ENCODE measurements at regions not wholly inside any gene's neighbourhood (a gene's known extent, or its start where the extent isn't known, plus 50 kb on each side); places are given as distances from the start of the nearest gene placed in this dataset.
"Not testable (repeated sequence)": the region's sequence is repeated elsewhere in the genome, so short reads cannot be mapped to it uniquely, and the experiment has no call there.

- DNase-seq (ENCODE audit: low read depth), result no peak
Measured at GRCh38 chr11:10955616-10956015, 97.8 kb upstream of the ZBED5 start.

- no peak for DNase-seq (ENCODE audit: low read depth)
Measured at GRCh38 chr11:10954184-10954583, 96.3 kb upstream of the ZBED5 start.

GRCh38 chr11:10952872-10953271 lies 95.0 kb upstream of the ZBED5 start:
- no peak for DNase-seq (ENCODE audit: low read depth)

- not testable (repeated sequence) for DNase-seq (ENCODE audit: low read depth)
Measured at GRCh38 chr11:10947935-10948334, 90.1 kb upstream of the ZBED5 start.

- no peak for DNase-seq (ENCODE audit: low read depth)
Measured at GRCh38 chr11:10946072-10946471, 88.2 kb upstream of the ZBED5 start.

GRCh38 chr11:10945196-10945595 lies 87.3 kb upstream of the ZBED5 start:
- DNase-seq (ENCODE audit: low read depth), result no peak

- DNase-seq (ENCODE audit: low read depth), result no peak
Measured at GRCh38 chr11:10943968-10944367, 86.1 kb upstream of the ZBED5 start.

GRCh38 chr11:10942620-10943019 lies 84.8 kb upstream of the ZBED5 start:
- DNase-seq (ENCODE audit: low read depth), result no peak

GRCh38 chr11:10941871-10942270 lies 84.0 kb upstream of the ZBED5 start:
- DNase-seq (ENCODE audit: low read depth), result no peak

- no peak for DNase-seq (ENCODE audit: low read depth)
Measured at GRCh38 chr11:10941414-10941813, 83.6 kb upstream of the ZBED5 start.

- no peak for DNase-seq (ENCODE audit: low read depth)
Measured at GRCh38 chr11:10938650-10939387, 81.0 kb upstream of the ZBED5 start.

GRCh38 chr11:10938231-10938630 lies 80.4 kb upstream of the ZBED5 start:
- no peak for DNase-seq (ENCODE audit: low read depth)

- DNase-seq (ENCODE audit: low read depth), result no peak
Measured at GRCh38 chr11:10937385-10937771, 79.5 kb upstream of the ZBED5 start.

GRCh38 chr11:10936626-10937384 lies 79.0 kb upstream of the ZBED5 start:
- no peak for DNase-seq (ENCODE audit: low read depth)

GRCh38 chr11:10935015-10935559 lies 77.2 kb upstream of the ZBED5 start:
- DNase-seq (ENCODE audit: low read depth), result no peak

GRCh38 chr11:10934293-10934860 lies 76.5 kb upstream of the ZBED5 start:
- no peak for DNase-seq (ENCODE audit: low read depth)

GRCh38 chr11:10933455-10934292 lies 75.8 kb upstream of the ZBED5 start:
- peak; percentile 68 for DNase-seq (ENCODE audit: low read depth)

GRCh38 chr11:10932976-10933375 lies 75.1 kb upstream of the ZBED5 start:
- no peak for DNase-seq (ENCODE audit: low read depth)

- no peak for DNase-seq (ENCODE audit: low read depth)
Measured at GRCh38 chr11:10931761-10932670, 74.2 kb upstream of the ZBED5 start.

GRCh38 chr11:10930972-10931760 lies 73.3 kb upstream of the ZBED5 start:
- peak; percentile 22 for DNase-seq (ENCODE audit: low read depth)
